IPS DF 6.9 (cell line): ENCODE measurements at regions not wholly inside any gene's neighbourhood (a gene's known extent, or its start where the extent isn't known, plus 50 kb on each side); places are given as distances from the start of the nearest gene placed in this dataset.

ENCODE experiments used
- DNase-seq: peaks from one replicate; pipeline ENCODE4 v3.0.0-alpha.2; 2013; ENCODE audit warnings: low read depth, low spot score
- H3K27ac ChIP-seq: one replicate; pipeline ENCODE4 v1.5.1; 2013; ENCODE audit warnings: low read length, control low read depth
- H3K27me3 ChIP-seq: 2 replicates; pipeline ENCODE4 v1.6.1; 2013; ENCODE audit warnings: mild to moderate bottlenecking, low read length; ENCODE audit not compliant: control insufficient read depth, insufficient read depth
- H3K36me3 ChIP-seq: 2 replicates; pipeline ENCODE4 v1.6.1; 2013; ENCODE audit warnings: low read length; ENCODE audit not compliant: control insufficient read depth, insufficient read depth
- H3K4me1 ChIP-seq: 2 replicates; pipeline ENCODE4 v1.6.1; 2013; ENCODE audit warnings: low read length; ENCODE audit not compliant: control insufficient read depth, insufficient read depth
- H3K4me3 ChIP-seq: 2 replicates; pipeline ENCODE4 v1.5.1; 2013; ENCODE audit warnings: mild to moderate bottlenecking, low read length
- H3K9me3 ChIP-seq: 2 replicates; pipeline ENCODE4 v1.6.1; 2013; ENCODE audit warnings: low read length, inconsistent platforms; ENCODE audit not compliant: control insufficient read depth, insufficient read depth
- WGBS: extraction: QIAGEN DNeasy Blood & Tissue Kit; methylation state at CpG from one replicate; pipeline ENCODE4 v1.1.7; 2013; ENCODE audit warnings: mixed read lengths, missing lambda C conversion rate; ENCODE audit not compliant: insufficient read length, insufficient coverage; 5-methylcytosine and 5-hydroxymethylcytosine counted together

GRCh38 chr2:106749823-106750222, 136.1 kb downstream of the ST6GAL2 start:
- no peaks in the 10 kb centered on the region for H3K27me3 ChIP-seq
- H3K4me3 ChIP-seq: no peak overlapping the region
- H3K27ac ChIP-seq: no peak overlapping the region
- no peaks in the 10 kb centered on the region for H3K36me3 ChIP-seq
- no peak for DNase-seq
- WGBS: no CpG with 5 or more reads among the region's 2 CpGs
- H3K4me1 ChIP-seq: no peaks in the 10 kb centered on the region
- no peaks in the 10 kb centered on the region; the same call in 1 of the 2 replicates for H3K9me3 ChIP-seq
